ENCODE measurements at regions not wholly inside any gene's neighbourhood (a gene's known extent, or its start where the extent isn't known, plus 50 kb on each side); places are given as distances from the start of the nearest gene placed in this dataset.
"Not testable (repeated sequence)": the region's sequence is repeated elsewhere in the genome, so short reads cannot be mapped to it uniquely, and the experiment has no call there.

- not testable (repeated sequence) for TF ChIP-seq CTCF (conservative IDR thresholded peaks at IDR 0.05; ENCODE audit: low read depth, low read length); EZH2 (IDR thresholded peaks at IDR 0.05; ENCODE audit: borderline replicate concordance, low read depth, low read length, poor library complexity, severe bottlenecking)
Observed at GRCh38 chr2:88920399-88920798, 228.9 kb downstream of the RPIA start.

All from A673 (cell line).